ENCODE measurements at regions not wholly inside any gene's neighbourhood (a gene's known extent, or its start where the extent isn't known, plus 50 kb on each side); places are given as distances from the start of the nearest gene placed in this dataset.
"Not testable (repeated sequence)": the region's sequence is repeated elsewhere in the genome, so short reads cannot be mapped to it uniquely, and the experiment has no call there.

DNA sequence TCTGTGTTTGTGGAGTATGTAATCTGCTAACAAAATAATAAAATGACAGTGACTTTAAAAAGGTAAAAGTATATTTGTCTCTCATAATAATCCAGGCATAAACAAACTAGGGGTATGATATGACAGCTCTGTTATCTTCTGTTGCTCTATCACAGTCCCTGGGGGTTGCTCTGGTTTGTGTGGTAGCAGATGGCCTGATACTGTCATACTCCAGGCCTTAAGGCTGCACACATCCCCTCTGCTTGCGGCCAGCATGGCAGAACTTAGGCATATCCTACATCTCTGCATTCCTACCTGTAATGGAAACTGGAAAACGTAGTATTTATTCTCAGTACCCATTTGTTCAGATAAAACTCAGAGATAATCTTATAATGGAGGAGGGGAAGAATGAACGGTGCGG lies 117.9 kb upstream of the HAND2 start:
- Histone ChIP-seq H3K27ac (no peak overlapping the region), H3K36me3 (replicated peaks in 1 of 2) (no peaks in the 10 kb centered on the region), H3K27me3 (peaks cover 3% of the 10 kb centered on the region), H3K9me3 (replicated peaks in 1 of 3) (no peaks in the 10 kb centered on the region), H3K4me3 (no peak overlapping the region), H3K4me1 (replicated peaks in 1 of 2) (no peaks in the 10 kb centered on the region)
- 64 to 77% (median 75%) methylated on average over 4 of the region's 4 CpGs for WGBS, 4 donors
- no peak for DNase-seq
- TF ChIP-seq, protein P1, sequence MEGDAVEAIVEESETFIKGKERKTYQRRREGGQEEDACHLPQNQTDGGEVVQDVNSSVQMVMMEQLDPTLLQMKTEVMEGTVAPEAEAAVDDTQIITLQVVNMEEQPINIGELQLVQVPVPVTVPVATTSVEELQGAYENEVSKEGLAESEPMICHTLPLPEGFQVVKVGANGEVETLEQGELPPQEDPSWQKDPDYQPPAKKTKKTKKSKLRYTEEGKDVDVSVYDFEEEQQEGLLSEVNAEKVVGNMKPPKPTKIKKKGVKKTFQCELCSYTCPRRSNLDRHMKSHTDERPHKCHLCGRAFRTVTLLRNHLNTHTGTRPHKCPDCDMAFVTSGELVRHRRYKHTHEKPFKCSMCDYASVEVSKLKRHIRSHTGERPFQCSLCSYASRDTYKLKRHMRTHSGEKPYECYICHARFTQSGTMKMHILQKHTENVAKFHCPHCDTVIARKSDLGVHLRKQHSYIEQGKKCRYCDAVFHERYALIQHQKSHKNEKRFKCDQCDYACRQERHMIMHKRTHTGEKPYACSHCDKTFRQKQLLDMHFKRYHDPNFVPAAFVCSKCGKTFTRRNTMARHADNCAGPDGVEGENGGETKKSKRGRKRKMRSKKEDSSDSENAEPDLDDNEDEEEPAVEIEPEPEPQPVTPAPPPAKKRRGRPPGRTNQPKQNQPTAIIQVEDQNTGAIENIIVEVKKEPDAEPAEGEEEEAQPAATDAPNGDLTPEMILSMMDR (IDR thresholded peaks at IDR 0.05): no peak
- no peak for TF ChIP-seq POLR2A (IDR thresholded peaks at IDR 0.05)
- intact Hi-C loops (cut with DNase I): no loop called here

DNA sequence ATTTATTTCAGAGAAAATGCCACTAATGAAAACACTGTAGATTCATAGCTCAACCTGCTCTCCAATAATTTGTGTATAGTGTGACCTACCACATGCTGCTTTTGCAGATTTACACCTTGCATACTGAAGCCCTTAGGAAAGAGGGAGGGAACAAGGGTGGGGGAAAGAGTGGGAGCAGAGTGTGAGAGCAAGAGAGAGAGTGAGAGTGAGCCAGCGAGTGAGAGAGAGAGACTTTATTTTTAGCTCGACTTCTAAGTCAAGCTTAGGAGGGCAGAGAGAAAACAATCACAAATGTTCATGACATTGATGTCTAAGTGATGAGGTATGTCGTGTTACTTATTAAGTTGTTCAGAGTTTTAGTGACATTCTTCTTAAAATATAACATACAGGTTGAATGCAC lies 112.5 kb upstream of the HAND2 start:
- TF ChIP-seq, protein P1 (IDR thresholded peaks at IDR 0.05): no peak
- TF ChIP-seq POLR2A (IDR thresholded peaks at IDR 0.05): no peak
- Histone ChIP-seq H3K27me3 (peaks cover 3% of the 10 kb centered on the region), H3K36me3 (replicated peaks in 1 of 2) (no peaks in the 10 kb centered on the region), H3K9me3 (replicated peaks in 1 of 3) (no peaks in the 10 kb centered on the region), H3K27ac (no peak overlapping the region), H3K4me1 (replicated peaks in 1 of 2) (no peaks in the 10 kb centered on the region), H3K4me3 (no peak overlapping the region)
- DNase-seq: no peak
- 28 to 32% (median 30%) methylated on average over 3 of the region's 3 CpGs for WGBS, 4 donors
- intact Hi-C loops (cut with DNase I): no loop called here

DNA sequence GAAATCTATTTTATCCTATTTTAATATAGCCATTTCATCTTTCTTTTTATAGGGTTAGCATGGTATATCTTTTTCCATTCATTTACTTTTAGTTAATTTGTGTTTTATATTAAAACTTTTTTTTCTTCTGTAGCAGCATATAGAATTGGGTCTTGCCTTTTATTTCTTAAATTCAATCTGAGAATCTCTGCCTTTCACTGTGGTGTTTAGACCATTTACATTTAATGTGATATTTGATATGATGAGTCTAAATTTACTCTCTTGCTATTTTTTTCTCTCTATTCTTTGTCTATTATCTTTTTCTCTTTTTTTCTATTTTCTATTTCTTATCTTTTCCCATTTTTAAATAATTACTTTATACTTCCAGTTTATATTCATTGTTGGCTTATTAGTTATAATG lies 105.4 kb upstream of the HAND2 start:
- Histone ChIP-seq H3K9me3 (replicated peaks in 1 of 3) (peaks cover 0 to 10% (median 0%) of the 10 kb centered on the region in 3 donors), H3K4me3 (no peak overlapping the region), H3K27ac (no peak overlapping the region), H3K4me1 (replicated peaks in 1 of 2) (no peaks in the 10 kb centered on the region), H3K36me3 (replicated peaks in 1 of 2) (no peaks in the 10 kb centered on the region), H3K27me3 (no peaks in the 10 kb centered on the region)
- TF ChIP-seq POLR2A (IDR thresholded peaks at IDR 0.05): no peak
- TF ChIP-seq, protein P1 (IDR thresholded peaks at IDR 0.05): no peak
- no peak for DNase-seq
- intact Hi-C loops (cut with DNase I): no loop called here

DNA sequence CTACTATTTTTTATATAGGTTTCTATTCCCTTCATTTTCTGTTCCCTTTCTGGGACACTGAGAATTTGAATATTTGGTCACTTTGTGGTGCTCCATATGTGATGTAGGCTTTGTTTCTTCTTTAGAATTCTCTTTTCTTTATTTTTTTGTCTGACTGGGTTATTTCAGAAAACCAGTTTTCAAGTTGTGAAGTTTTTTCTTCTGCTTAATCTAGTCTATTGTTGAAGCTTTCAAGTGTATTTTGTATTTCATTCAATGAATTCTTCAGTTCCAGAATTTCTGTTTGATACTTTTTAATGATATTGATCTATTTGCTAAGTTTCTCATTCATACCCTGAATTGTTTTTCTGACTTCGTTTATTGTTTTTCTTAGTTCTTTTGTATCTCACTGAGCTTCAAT lies 96.2 kb upstream of the HAND2 start:
- intact Hi-C loops (cut with DNase I): no loop called here
- H3K27ac ChIP-seq: no peak overlapping the region
- 65 to 78% (median 74%) methylated on average over 1 of the region's 1 CpG for WGBS, 4 donors
- H3K9me3 ChIP-seq (replicated peaks in 1 of 3): peaks cover 0 to 14% (median 0%) of the 10 kb centered on the region in 3 donors
- H3K36me3 ChIP-seq (replicated peaks in 1 of 2): no peaks in the 10 kb centered on the region
- no peaks in the 10 kb centered on the region for H3K4me1 ChIP-seq (replicated peaks in 1 of 2)
- no peak for TF ChIP-seq POLR2A (IDR thresholded peaks at IDR 0.05)
- TF ChIP-seq, protein P1 (IDR thresholded peaks at IDR 0.05): no peak
- no peaks in the 10 kb centered on the region for H3K27me3 ChIP-seq
- no peak for DNase-seq
- no peak overlapping the region for H3K4me3 ChIP-seq

DNA sequence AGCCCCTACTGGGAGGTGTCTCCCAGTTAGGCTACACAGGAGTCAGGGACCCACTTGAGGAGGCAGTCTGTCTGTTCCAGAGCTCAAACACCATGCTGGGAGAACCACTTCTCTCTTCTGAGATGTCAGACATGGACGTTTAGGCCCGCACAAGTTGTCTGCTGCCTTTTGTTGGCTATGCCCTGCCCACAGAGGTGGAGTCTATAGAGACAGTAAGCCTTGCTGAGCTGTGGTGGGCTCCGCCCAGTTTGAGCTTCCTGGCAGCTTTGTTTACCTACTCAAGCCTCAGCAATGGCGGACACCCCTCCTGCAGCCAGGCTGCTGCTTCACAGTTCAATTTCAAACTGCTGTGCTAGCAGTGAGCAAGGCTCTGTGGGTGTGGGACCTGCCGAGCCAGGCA lies 88.6 kb upstream of the HAND2 start:
- H3K27ac ChIP-seq; intact Hi-C loops (cut with DNase I); H3K4me1 ChIP-seq (replicated peaks in 1 of 2); H3K9me3 ChIP-seq (replicated peaks in 1 of 3); DNase-seq; H3K27me3 ChIP-seq; H3K4me3 ChIP-seq; H3K36me3 ChIP-seq (replicated peaks in 1 of 2): not testable (repeated sequence)
- WGBS, 4 donors: 77 to 100% (median 81%) methylated on average over 3 to 5 of the region's 5 CpGs; no CpG with 5 or more reads in 1 of the 4 donors
